ENCODE measurements at regions not wholly inside any gene's neighbourhood (a gene's known extent, or its start where the extent isn't known, plus 50 kb on each side); places are given as distances from the start of the nearest gene placed in this dataset.

GRCh38 chr3:64818196-64818595 lies 130.4 kb upstream of the ADAMTS9 start:
- TF ChIP-seq EGR1 (IDR thresholded peaks at IDR 0.05; ENCODE audit: low read depth) = no peak
- no peak for TF ChIP-seq CTCF (IDR thresholded peaks at IDR 0.05 in 2 of 3, conservative IDR thresholded peaks at IDR 0.05 in 1 of 3; ENCODE audit: borderline replicate concordance in 1 of 3, insufficient read depth in 1 of 3, low read depth in 2 of 3, low read length in 2 of 3)
- no peak for TF ChIP-seq CEBPB (IDR thresholded peaks at IDR 0.05; ENCODE audit: low read depth)
- TF ChIP-seq, protein P1, sequence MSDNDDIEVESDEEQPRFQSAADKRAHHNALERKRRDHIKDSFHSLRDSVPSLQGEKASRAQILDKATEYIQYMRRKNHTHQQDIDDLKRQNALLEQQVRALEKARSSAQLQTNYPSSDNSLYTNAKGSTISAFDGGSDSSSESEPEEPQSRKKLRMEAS (IDR thresholded peaks at IDR 0.05) = no peak
- no peak for TF ChIP-seq ZBTB33 (IDR thresholded peaks at IDR 0.05; ENCODE audit: extremely low read depth, insufficient replicate concordance, low read length)
- TF ChIP-seq TCF7L2 (IDR thresholded peaks at IDR 0.05; ENCODE audit: borderline replicate concordance, extremely low read depth, insufficient read depth, insufficient read length) = no peak
- TF ChIP-seq EZH2phosphoT487 (IDR thresholded peaks at IDR 0.05; ENCODE audit: borderline replicate concordance) = no peak
- TF ChIP-seq, protein P2, sequence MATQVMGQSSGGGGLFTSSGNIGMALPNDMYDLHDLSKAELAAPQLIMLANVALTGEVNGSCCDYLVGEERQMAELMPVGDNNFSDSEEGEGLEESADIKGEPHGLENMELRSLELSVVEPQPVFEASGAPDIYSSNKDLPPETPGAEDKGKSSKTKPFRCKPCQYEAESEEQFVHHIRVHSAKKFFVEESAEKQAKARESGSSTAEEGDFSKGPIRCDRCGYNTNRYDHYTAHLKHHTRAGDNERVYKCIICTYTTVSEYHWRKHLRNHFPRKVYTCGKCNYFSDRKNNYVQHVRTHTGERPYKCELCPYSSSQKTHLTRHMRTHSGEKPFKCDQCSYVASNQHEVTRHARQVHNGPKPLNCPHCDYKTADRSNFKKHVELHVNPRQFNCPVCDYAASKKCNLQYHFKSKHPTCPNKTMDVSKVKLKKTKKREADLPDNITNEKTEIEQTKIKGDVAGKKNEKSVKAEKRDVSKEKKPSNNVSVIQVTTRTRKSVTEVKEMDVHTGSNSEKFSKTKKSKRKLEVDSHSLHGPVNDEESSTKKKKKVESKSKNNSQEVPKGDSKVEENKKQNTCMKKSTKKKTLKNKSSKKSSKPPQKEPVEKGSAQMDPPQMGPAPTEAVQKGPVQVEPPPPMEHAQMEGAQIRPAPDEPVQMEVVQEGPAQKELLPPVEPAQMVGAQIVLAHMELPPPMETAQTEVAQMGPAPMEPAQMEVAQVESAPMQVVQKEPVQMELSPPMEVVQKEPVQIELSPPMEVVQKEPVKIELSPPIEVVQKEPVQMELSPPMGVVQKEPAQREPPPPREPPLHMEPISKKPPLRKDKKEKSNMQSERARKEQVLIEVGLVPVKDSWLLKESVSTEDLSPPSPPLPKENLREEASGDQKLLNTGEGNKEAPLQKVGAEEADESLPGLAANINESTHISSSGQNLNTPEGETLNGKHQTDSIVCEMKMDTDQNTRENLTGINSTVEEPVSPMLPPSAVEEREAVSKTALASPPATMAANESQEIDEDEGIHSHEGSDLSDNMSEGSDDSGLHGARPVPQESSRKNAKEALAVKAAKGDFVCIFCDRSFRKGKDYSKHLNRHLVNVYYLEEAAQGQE (IDR thresholded peaks at IDR 0.05; ENCODE audit: low read depth) = no peak
- TF ChIP-seq POLR2AphosphoS5 (IDR thresholded peaks at IDR 0.05; ENCODE audit: low read depth, low read length) = no peak
- no peak for TF ChIP-seq YY1 (IDR thresholded peaks at IDR 0.05; ENCODE audit: extremely low read depth, insufficient replicate concordance, low read depth, low read length)
- TF ChIP-seq RAD21 (IDR thresholded peaks at IDR 0.05; ENCODE audit: low read depth) = no peak
- TF ChIP-seq, protein P3, sequence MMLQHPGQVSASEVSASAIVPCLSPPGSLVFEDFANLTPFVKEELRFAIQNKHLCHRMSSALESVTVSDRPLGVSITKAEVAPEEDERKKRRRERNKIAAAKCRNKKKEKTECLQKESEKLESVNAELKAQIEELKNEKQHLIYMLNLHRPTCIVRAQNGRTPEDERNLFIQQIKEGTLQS (IDR thresholded peaks at IDR 0.05) = no peak
- no peak for TF ChIP-seq SIN3A (IDR thresholded peaks at IDR 0.05; ENCODE audit: low read depth)
- TF ChIP-seq POLR2A (IDR thresholded peaks at IDR 0.05; ENCODE audit: borderline replicate concordance, extremely low read depth, insufficient read depth, insufficient read length) = no peak
